ENCODE measurements at regions not wholly inside any gene's neighbourhood (a gene's known extent, or its start where the extent isn't known, plus 50 kb on each side); places are given as distances from the start of the nearest gene placed in this dataset.

- TF ChIP-seq POLR2AphosphoS5 (IDR thresholded peaks at IDR 0.05; ENCODE audit: low read depth, low read length), result no peak
- TF ChIP-seq CTCF (IDR thresholded peaks at IDR 0.05), result no peak
- TF ChIP-seq SIN3A (IDR thresholded peaks at IDR 0.05; ENCODE audit: borderline replicate concordance, insufficient read depth, low read depth, low read length), result no peak
Observed at GRCh38 chr2:6392966-6393365, 472.7 kb downstream of the CMPK2 start.
